ENCODE measurements at regions not wholly inside any gene's neighbourhood (a gene's known extent, or its start where the extent isn't known, plus 50 kb on each side); places are given as distances from the start of the nearest gene placed in this dataset.

GRCh38 chr1:73411479-73411878, 786.5 kb downstream of the LRRIQ3 start:
- ChIA-PET POLR2A (no interaction called here), SMC1A (ENCODE audit: uncharacterized antibody, unreplicated experiment) (no interaction called here), CTCF (no interaction called here), RAD21 (ENCODE audit: unreplicated experiment) (no interaction called here)
- Histone ChIP-seq H3K4me2 (ENCODE audit: control insufficient read depth, insufficient read depth) (no peak overlapping the region), H3K36me3 (ENCODE audit: control insufficient read depth in 2 of 2, insufficient read depth in 2 of 2, low read length in 1 of 2) (no peaks in the 10 kb centered on the region), H3K4me1 (ENCODE audit: control insufficient read depth, insufficient read depth, low read length) (no peaks in the 10 kb centered on the region), H3K79me2 (ENCODE audit: control insufficient read depth, insufficient read depth, low read length) (no peaks in the 10 kb centered on the region), H2AFZ (ENCODE audit: control insufficient read depth, low read depth, low read length) (no peak overlapping the region), H3K27ac (ENCODE audit: control insufficient read depth, insufficient read depth) (no peak overlapping the region), H4K20me1 (ENCODE audit: control insufficient read depth, insufficient read depth) (no peaks in the 10 kb centered on the region), H3K27me3 (replicated peaks in 1 of 2; ENCODE audit: control insufficient read depth in 2 of 2, insufficient read depth in 2 of 2, low read length in 1 of 2) (no peaks in the 10 kb centered on the region), H3K4me3 (no peak overlapping the region), H3K9ac (ENCODE audit: control insufficient read depth, insufficient read depth, low read length) (no peak overlapping the region), H3K9me3 (replicated peaks; ENCODE audit: control insufficient read depth, insufficient read depth, low read length) (no peaks in the 10 kb centered on the region)
- 53% methylated on average over 3 of the region's 3 CpGs for WGBS (ENCODE audit: insufficient coverage, insufficient replicate concordance, low lambda C conversion rate, missing lambda C conversion rate)
- BruUV-seq (replicated peaks): no TSS peak
- ATAC-seq (no peak), DNase-seq (ENCODE audit: low read depth, low spot score) (no peak), FAIRE-seq (no peak)
- intact Hi-C loops (cut with micrococcal nuclease; ENCODE audit: unreplicated experiment) (no loop called here), in situ Hi-C loops (cut with MboI) (no loop called here)
- TF ChIP-seq NR2F1 (conservative IDR thresholded peaks at IDR 0.05) (no peak), E2F8 (IDR thresholded peaks at IDR 0.05; ENCODE audit: low read depth, partially characterized antibody) (no peak), RAD51 (IDR thresholded peaks at IDR 0.05) (no peak), YBX1 (IDR thresholded peaks at IDR 0.05) (no peak), STAT1 (conservative IDR thresholded peaks at IDR 0.05) (no peak), WRNIP1 (IDR thresholded peaks at IDR 0.05; ENCODE audit: borderline replicate concordance, low read depth, low read length) (no peak)
- TF ChIP-seq, protein P1, sequence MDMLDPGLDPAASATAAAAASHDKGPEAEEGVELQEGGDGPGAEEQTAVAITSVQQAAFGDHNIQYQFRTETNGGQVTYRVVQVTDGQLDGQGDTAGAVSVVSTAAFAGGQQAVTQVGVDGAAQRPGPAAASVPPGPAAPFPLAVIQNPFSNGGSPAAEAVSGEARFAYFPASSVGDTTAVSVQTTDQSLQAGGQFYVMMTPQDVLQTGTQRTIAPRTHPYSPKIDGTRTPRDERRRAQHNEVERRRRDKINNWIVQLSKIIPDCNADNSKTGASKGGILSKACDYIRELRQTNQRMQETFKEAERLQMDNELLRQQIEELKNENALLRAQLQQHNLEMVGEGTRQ (IDR thresholded peaks at IDR 0.05; ENCODE audit: borderline replicate concordance, low read depth, low read length): no peak
